HFFc6 (cell line): ENCODE measurements at regions not wholly inside any gene's neighbourhood (a gene's known extent, or its start where the extent isn't known, plus 50 kb on each side); places are given as distances from the start of the nearest gene placed in this dataset.

Experiments used
- DNase-seq: peaks from one replicate; pipeline ENCODE4 v3.0.0-alpha.2; 2018
- H3K27ac Mint-ChIP-seq: 2 replicates; pipeline ENCODE4 v1.8.0; 2020; ENCODE audit warnings: mild to moderate bottlenecking, mixed read lengths
- H3K27me3 Mint-ChIP-seq: 2 replicates; pipeline ENCODE4 v1.8.0; 2021; ENCODE audit warnings: mild to moderate bottlenecking, moderate library complexity, mixed read lengths; ENCODE audit not compliant: insufficient read depth
- H3K36me3 Mint-ChIP-seq: 2 replicates; pipeline ENCODE4 v1.8.0; 2021; ENCODE audit warnings: low read depth, mixed read lengths
- H3K4me1 Mint-ChIP-seq: 2 replicates; pipeline ENCODE4 v1.8.0; 2020; ENCODE audit warnings: low read depth, mixed read lengths
- H3K4me3 Mint-ChIP-seq: 2 replicates; pipeline ENCODE4 v1.8.0; 2020; ENCODE audit warnings: mild to moderate bottlenecking, moderate library complexity, mixed read lengths
- H3K9me3 Mint-ChIP-seq: 2 replicates; pipeline ENCODE4 v1.8.0; 2020; ENCODE audit warnings: mild to moderate bottlenecking, mixed read lengths
- TF ChIP-seq, protein P1 (sequence below): fragments of 200-600 bp; sonication (generic); IDR thresholded peaks from 2 replicates; pipeline ENCODE4 v1.5.0; 2021; ENCODE audit warnings: antibody characterized with exemption, mild to moderate bottlenecking

GRCh38 chr2:160936044-160936806 lies 224.0 kb upstream of the TANK start:
- Mint-ChIP-seq H3K9me3 (no peaks in the 10 kb centered on the region), H3K4me3 (no peak overlapping the region), H3K36me3 (no peaks in the 10 kb centered on the region), H3K27me3 (no peaks in the 10 kb centered on the region; the same call in 1 of the 2 replicates), H3K27ac (no peak overlapping the region), H3K4me1 (peaks cover 23% of the 10 kb centered on the region)
- no peak for DNase-seq
- TF ChIP-seq, protein P1, sequence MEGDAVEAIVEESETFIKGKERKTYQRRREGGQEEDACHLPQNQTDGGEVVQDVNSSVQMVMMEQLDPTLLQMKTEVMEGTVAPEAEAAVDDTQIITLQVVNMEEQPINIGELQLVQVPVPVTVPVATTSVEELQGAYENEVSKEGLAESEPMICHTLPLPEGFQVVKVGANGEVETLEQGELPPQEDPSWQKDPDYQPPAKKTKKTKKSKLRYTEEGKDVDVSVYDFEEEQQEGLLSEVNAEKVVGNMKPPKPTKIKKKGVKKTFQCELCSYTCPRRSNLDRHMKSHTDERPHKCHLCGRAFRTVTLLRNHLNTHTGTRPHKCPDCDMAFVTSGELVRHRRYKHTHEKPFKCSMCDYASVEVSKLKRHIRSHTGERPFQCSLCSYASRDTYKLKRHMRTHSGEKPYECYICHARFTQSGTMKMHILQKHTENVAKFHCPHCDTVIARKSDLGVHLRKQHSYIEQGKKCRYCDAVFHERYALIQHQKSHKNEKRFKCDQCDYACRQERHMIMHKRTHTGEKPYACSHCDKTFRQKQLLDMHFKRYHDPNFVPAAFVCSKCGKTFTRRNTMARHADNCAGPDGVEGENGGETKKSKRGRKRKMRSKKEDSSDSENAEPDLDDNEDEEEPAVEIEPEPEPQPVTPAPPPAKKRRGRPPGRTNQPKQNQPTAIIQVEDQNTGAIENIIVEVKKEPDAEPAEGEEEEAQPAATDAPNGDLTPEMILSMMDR, result no peak

DNA sequence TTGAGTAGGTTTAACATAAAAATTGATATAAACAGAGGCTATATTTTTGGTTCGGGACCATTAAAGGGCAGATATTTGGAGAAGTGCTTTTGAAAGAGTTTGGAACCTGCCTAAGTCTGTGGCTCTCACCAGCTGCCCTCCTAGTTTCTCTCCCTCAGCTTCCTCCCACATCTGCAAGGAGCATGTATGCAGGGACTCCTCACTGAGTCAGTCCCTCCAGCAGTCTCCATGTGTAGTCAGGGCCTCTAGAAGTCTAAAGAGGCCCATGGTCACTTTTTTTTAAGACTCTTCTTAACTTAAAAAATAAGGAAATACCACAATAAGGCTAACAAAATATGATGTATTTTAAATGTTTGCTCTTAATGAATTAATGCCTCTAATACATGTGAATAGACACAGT lies 220.0 kb upstream of the TANK start:
- TF ChIP-seq, protein P1, result no peak
- Mint-ChIP-seq H3K27me3 (no peaks in the 10 kb centered on the region; the same call in 1 of the 2 replicates), H3K4me1 (peaks cover 6% of the 10 kb centered on the region; the same call in 1 of the 2 replicates), H3K9me3 (no peaks in the 10 kb centered on the region), H3K4me3 (no peak overlapping the region), H3K27ac (no peak overlapping the region), H3K36me3 (no peaks in the 10 kb centered on the region)
- DNase-seq, result no peak

DNA sequence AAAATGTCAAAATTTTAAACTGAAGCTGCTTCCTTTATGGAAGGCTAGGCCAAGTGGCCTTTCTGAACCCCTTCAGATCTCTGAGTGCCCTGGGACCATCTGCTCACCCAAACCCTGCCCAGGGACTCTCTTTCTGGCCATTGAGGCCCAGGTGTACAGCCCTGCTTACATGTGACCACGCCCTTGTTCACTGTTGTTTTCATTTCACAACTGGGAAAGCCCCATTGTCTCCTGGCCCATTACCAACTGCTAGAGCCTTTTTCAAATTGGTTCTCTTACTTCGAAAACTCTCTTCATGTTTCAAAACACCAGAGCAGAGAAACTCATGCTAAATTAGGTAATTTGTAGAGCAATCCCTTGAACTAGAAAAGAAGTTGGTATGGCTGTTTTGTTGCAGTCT lies 219.5 kb upstream of the TANK start:
- Mint-ChIP-seq H3K27ac (no peak overlapping the region), H3K4me3 (no peak overlapping the region), H3K9me3 (no peaks in the 10 kb centered on the region), H3K4me1 (peaks cover 6% of the 10 kb centered on the region; the same call in 1 of the 2 replicates), H3K36me3 (no peaks in the 10 kb centered on the region), H3K27me3 (no peaks in the 10 kb centered on the region; the same call in 1 of the 2 replicates)
- DNase-seq, result no peak
- TF ChIP-seq, protein P1, result no peak

- Mint-ChIP-seq H3K27ac (no peak overlapping the region), H3K9me3 (no peaks in the 10 kb centered on the region), H3K4me3 (no peak overlapping the region), H3K27me3 (no peaks in the 10 kb centered on the region), H3K36me3 (no peaks in the 10 kb centered on the region), H3K4me1 (peaks cover 6% of the 10 kb centered on the region; the same call in 1 of the 2 replicates)
- TF ChIP-seq, protein P1, result no peak
- DNase-seq, result no peak
These were observed 218.9 kb upstream of the TANK start for GRCh38 chr2:160941290-160941846.

GRCh38 chr2:160942476-160943142 lies 217.6 kb upstream of the TANK start:
- H3K4me3 Mint-ChIP-seq, result no peak overlapping the region
- no peak for DNase-seq
- H3K27me3 Mint-ChIP-seq, result no peaks in the 10 kb centered on the region
- TF ChIP-seq, protein P1, result no peak
- H3K4me1 Mint-ChIP-seq, result peaks cover 5% of the 10 kb centered on the region; the same call in 1 of the 2 replicates
- no peaks in the 10 kb centered on the region for H3K36me3 Mint-ChIP-seq
- no peak overlapping the region for H3K27ac Mint-ChIP-seq
- no peaks in the 10 kb centered on the region for H3K9me3 Mint-ChIP-seq
